ENCODE measurements at regions not wholly inside any gene's neighbourhood (a gene's known extent, or its start where the extent isn't known, plus 50 kb on each side); places are given as distances from the start of the nearest gene placed in this dataset.

GRCh38 chr14:95816539-95816938 is 60.1 kb upstream of the TUNAR start:
- TF ChIP-seq CTCF (IDR thresholded peaks at IDR 0.05), result no peak
- TF ChIP-seq USF1 (IDR thresholded peaks at IDR 0.05; ENCODE audit: borderline replicate concordance, low read depth), result no peak
- TF ChIP-seq ELF1 (IDR thresholded peaks at IDR 0.05), result no peak
- no peak for TF ChIP-seq CHD2 (IDR thresholded peaks at IDR 0.05; ENCODE audit: low read length, partially characterized antibody)
- TF ChIP-seq GABPA (IDR thresholded peaks at IDR 0.05; ENCODE audit: low read depth), result no peak
